GM18870 (cell line): ENCODE measurements at regions not wholly inside any gene's neighbourhood (a gene's known extent, or its start where the extent isn't known, plus 50 kb on each side); places are given as distances from the start of the nearest gene placed in this dataset.
"Not testable (repeated sequence)": the region's sequence is repeated elsewhere in the genome, so short reads cannot be mapped to it uniquely, and the experiment has no call there.

Experiments used
- ATAC-seq: cut with Tn5 transposase; IDR thresholded peaks from one replicate; pipeline ENCODE4 v1.9.1; 2021; ENCODE audit warnings: moderate library complexity; ENCODE audit not compliant: unreplicated experiment

- ATAC-seq: not testable (repeated sequence)
These were observed 63.1 kb upstream of the DPP6 start for GRCh38 chr7:153989066-153989627.

DNA sequence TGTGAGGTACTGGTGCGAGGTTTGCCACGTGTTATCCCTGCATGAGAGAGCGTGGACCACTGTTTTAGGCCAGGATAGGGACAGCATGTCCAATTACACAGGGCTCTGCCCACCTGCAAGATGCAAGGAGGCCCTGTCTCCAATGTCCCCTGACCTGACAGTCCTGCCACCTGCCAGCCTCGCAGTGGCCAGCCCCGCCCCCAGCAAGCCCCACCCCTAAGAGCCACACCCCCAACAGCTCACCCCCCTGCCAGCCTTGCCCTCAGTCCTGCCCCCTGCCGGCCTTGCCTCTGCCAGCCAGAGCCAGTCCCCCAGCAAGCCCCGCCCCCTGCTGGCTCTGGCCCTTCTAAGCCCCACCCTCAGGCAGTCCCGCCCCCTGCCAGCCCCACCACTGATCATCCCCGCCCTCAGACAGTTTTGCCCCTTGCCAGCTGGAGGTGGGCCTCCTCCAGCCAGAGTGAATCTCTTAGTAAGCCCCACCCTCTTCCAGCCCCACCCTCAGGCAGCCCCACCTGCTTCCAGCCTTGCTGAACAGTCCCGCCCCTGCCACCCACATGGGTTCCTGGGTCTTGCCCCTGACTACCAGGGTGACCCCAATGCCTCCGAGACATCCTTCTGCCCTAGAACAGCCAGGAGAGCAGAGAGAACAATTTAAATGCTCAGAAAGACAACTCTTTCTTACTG lies 62.3 kb upstream of the DPP6 start:
- ATAC-seq: not testable (repeated sequence)

- ATAC-seq: not testable (repeated sequence)
These were observed 60.7 kb upstream of the DPP6 start for GRCh38 chr7:153991471-153991870.

DNA sequence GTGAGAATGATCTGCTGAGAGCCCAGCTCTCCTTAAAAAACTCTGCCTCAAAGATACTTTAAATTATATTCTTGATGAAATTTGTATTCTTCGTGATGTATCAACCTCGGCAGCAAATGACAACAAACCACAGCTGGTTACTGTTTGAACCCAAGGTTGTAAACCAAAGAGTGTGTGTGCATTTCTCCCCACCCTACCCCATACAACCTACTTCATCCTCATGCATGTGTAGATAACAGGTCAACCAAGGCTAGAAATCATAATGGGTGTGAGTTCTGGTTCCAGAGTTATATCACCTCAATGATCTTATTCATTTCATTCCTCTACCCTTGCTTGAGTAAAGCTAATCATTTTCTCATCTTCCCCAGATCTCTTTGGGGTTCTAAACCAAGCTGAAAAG lies 58.8 kb upstream of the DPP6 start:
- ATAC-seq: not testable (repeated sequence)

DNA sequence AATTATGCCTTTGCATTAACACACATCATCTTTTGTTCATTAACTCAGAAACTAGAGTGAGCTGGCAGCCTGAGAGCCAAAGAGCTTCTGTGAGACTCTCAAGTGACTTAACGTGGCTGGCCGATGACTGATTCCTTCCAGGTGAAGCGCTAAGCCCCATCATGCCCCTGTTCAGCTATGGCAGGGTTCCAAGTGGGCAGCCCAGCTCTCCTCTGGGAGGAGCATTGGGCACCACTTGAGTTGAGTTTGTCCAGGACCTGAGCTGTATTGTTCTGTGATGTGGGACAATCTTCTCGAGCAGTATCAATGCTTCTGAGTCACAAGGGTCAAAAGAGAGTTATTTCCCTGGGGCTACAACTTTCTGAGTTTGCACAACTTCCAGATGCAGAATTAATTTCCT lies 53.3 kb upstream of the DPP6 start:
- ATAC-seq: not testable (repeated sequence)
